ENCODE measurements at regions not wholly inside any gene's neighbourhood (a gene's known extent, or its start where the extent isn't known, plus 50 kb on each side); places are given as distances from the start of the nearest gene placed in this dataset.

- no peak overlapping the region for H3K27ac ChIP-seq
- H3K4me1 ChIP-seq, result peaks cover 0 to 3% (median 0%) of the 10 kb centered on the region in 4 donors
- TF ChIP-seq POLR2AphosphoS5 (IDR thresholded peaks at IDR 0.05), result no peak
- no peak for TF ChIP-seq EP300 (IDR thresholded peaks at IDR 0.05)
- no peak for TF ChIP-seq POLR2A (IDR thresholded peaks at IDR 0.05)
- no peak for TF ChIP-seq CTCF (IDR thresholded peaks at IDR 0.05)
- WGBS, 5 donors, result 67 to 81% (median 69%) methylated on average over 3 of the region's 3 CpGs
- no peaks in the 10 kb centered on the region for H3K36me3 ChIP-seq
- no peak overlapping the region for H3K4me3 ChIP-seq
- peak in 1 of 2 donors; percentile 21 for DNase-seq
- H3K27me3 ChIP-seq, result no peaks in the 10 kb centered on the region
- intact Hi-C loops (cut with DNase I; ENCODE audit: low total_unique reads), result no loop called here
- H3K9me3 ChIP-seq, result no peaks in the 10 kb centered on the region
These were observed 174.4 kb upstream of the PHYHIPL start for GRCh38 chr10:59002011-59002410.

- Histone ChIP-seq H3K27me3 (no peaks in the 10 kb centered on the region), H3K4me3 (no peak overlapping the region), H3K27ac (no peak overlapping the region), H3K36me3 (no peaks in the 10 kb centered on the region), H3K4me1 (peaks cover 0 to 6% (median 0%) of the 10 kb centered on the region in 4 donors), H3K9me3 (no peaks in the 10 kb centered on the region)
- DNase-seq, result no peak
- WGBS, 5 donors, result 79 to 92% (median 88%) methylated on average over 1 of the region's 1 CpG
- no peak for TF ChIP-seq CTCF (IDR thresholded peaks at IDR 0.05)
- TF ChIP-seq POLR2A (IDR thresholded peaks at IDR 0.05), result no peak
- TF ChIP-seq POLR2AphosphoS5 (IDR thresholded peaks at IDR 0.05), result no peak
- no peak for TF ChIP-seq EP300 (IDR thresholded peaks at IDR 0.05)
- intact Hi-C loops (cut with DNase I; ENCODE audit: low total_unique reads), result no loop called here
These were observed 173.2 kb upstream of the PHYHIPL start for GRCh38 chr10:59003203-59003602.

GRCh38 chr10:59004392-59004791 lies 172.1 kb upstream of the PHYHIPL start:
- intact Hi-C loops (cut with DNase I; ENCODE audit: low total_unique reads), result no loop called here
- DNase-seq, result no peak
- Histone ChIP-seq H3K4me3 (no peak overlapping the region), H3K27me3 (no peaks in the 10 kb centered on the region), H3K9me3 (no peaks in the 10 kb centered on the region), H3K4me1 (peaks cover 0 to 6% (median 0%) of the 10 kb centered on the region in 4 donors), H3K27ac (no peak overlapping the region), H3K36me3 (no peaks in the 10 kb centered on the region)
- TF ChIP-seq POLR2AphosphoS5 (IDR thresholded peaks at IDR 0.05) (no peak), POLR2A (IDR thresholded peaks at IDR 0.05) (no peak), CTCF (IDR thresholded peaks at IDR 0.05) (no peak), EP300 (IDR thresholded peaks at IDR 0.05) (no peak)
- 67 to 85% (median 79%) methylated on average over 1 of the region's 1 CpG for WGBS, 5 donors

- Histone ChIP-seq H3K4me3 (no peak overlapping the region), H3K27ac (no peak overlapping the region), H3K4me1 (peaks cover 0 to 6% (median 0%) of the 10 kb centered on the region in 4 donors), H3K36me3 (no peaks in the 10 kb centered on the region), H3K27me3 (no peaks in the 10 kb centered on the region), H3K9me3 (no peaks in the 10 kb centered on the region)
- TF ChIP-seq POLR2AphosphoS5 (IDR thresholded peaks at IDR 0.05) (no peak), CTCF (IDR thresholded peaks at IDR 0.05) (no peak), EP300 (IDR thresholded peaks at IDR 0.05) (no peak)
- 50 to 72% (median 63%) methylated on average over 4 of the region's 4 CpGs for WGBS, 5 donors
- intact Hi-C loops (cut with DNase I; ENCODE audit: low total_unique reads), result no loop called here
- no peak for DNase-seq
These were observed 169.7 kb upstream of the PHYHIPL start for GRCh38 chr10:59006511-59007306.
